GM12892 (cell line): ENCODE measurements at regions not wholly inside any gene's neighbourhood (a gene's known extent, or its start where the extent isn't known, plus 50 kb on each side); places are given as distances from the start of the nearest gene placed in this dataset.
"Not testable (repeated sequence)": the region's sequence is repeated elsewhere in the genome, so short reads cannot be mapped to it uniquely, and the experiment has no call there.

Source experiments
- DNase-seq: peaks from one replicate; pipeline ENCODE4 v3.0.0; 2011; ENCODE audit not compliant: insufficient read length
- FAIRE-seq: peaks from 2 replicates; lab custom pipeline; 2011; peaks lifted over from hg19 to GRCh38; lab: Jason Lieb, UNC
- POLR2A ChIP-seq: IDR thresholded peaks from 2 replicates; pipeline ENCODE4 v1.6.1; 2011; ENCODE audit warnings: low read depth, low read length, control low read depth
- POLR2AphosphoS5 ChIP-seq: IDR thresholded peaks from 2 replicates; pipeline ENCODE4 v1.6.1; 2011; ENCODE audit warnings: low read depth, low read length, control low read depth
- TAF1 ChIP-seq: IDR thresholded peaks from 2 replicates; pipeline ENCODE4 v1.6.1; 2011; ENCODE audit warnings: low read depth, mild to moderate bottlenecking, control low read depth, low read length, borderline replicate concordance

DNA sequence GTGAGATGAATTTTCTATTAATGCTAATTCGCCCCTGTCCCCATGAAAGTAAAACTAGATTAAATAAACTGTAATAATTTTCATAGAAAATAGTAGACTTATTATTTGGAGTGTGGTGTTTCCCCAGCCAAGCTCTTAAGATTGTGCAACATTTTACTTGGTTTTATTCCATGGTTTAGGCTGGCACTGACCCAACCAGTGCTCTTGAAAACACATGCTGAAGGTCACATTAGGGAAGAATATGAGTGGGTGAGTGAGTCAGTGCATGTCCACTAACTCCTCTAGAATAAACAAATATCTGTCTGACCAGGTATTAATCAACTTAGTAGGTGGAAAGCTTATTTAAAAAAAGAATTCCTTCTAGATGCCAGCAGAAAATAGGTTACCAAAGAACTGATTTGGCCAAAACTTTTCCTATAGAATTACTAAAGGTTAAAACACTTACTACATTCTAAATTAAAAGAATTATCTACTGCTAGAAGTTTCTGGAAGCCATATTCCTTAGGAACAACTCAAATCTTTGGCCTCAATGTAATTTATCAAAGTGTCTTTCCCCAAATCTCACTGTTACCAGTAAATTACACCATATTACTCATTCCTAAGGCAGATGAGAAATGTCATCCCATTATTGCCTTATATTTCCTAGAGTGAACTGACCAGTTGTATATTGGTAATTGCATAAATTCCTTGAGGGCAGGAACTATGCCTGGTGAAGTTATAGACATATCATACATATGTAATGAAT, 89.7 kb upstream of the RGS1 start:
- no peak for DNase-seq
- no peak for TF ChIP-seq POLR2A
- TF ChIP-seq TAF1 = no peak
- no peak for TF ChIP-seq POLR2AphosphoS5
- no peak for FAIRE-seq

DNA sequence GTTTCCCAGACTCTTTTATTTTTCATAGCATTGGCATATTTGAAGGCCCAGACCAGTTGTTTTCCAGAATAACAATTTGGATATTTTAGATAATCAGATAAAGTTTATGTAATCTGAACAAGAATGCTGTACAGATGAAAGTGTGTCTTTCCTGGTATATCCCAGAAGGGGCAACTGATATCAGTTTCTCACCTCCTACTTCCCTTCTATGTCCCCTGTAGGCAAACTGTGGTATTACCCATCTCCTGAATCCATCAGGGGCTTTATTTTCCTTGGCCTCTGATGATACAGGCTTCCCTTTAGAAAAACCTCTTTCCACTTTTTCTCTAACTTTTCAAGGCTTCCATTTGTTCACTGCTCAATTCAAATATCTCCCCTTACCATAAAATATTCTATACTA, 87.5 kb upstream of the RGS1 start:
- DNase-seq = no peak
- FAIRE-seq = no peak
- TF ChIP-seq POLR2A = no peak
- no peak for TF ChIP-seq TAF1
- TF ChIP-seq POLR2AphosphoS5 = no peak

DNA sequence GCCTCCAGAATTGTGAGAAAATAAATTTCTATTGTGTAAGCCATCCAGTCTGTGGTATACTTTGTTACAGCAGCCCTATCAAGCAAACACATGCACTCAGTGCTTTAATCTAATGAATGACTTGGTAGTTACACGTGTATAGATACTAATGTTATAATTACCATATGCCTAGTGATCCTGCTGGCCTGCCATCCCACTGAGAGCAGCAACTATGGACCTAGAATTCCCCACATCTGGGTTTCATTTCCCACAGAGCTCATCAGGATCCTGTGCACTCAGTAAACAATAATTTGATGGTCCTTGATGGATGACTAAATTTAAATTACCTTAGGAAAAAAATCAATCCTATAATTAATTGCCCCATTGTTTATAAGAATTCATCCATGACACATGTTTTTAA, 86.5 kb upstream of the RGS1 start:
- TF ChIP-seq POLR2AphosphoS5 (no peak), TAF1 (no peak), POLR2A (no peak)
- FAIRE-seq = no peak
- no peak for DNase-seq

DNA sequence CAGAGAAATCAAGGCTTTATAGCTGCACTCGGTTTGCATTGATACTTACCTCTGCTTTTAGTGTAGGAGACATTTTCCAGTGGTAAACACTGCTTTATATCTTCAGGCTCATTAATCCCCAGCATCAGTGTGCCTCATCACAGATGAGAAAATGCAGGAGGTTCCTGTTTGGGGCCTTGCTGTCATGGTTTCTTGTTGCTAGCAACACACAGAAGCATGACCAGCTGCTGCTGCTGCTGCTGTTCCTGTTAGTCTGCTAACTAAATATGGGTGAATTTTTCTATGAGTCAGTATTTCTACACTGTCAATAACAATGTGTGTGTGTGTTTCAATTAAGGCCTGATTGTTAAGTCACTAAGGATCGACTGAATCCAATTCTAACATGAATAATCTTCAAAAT, 85.8 kb upstream of the RGS1 start:
- FAIRE-seq (no peak), DNase-seq (no peak)
- TF ChIP-seq TAF1 = no peak
- no peak for TF ChIP-seq POLR2A
- TF ChIP-seq POLR2AphosphoS5 = no peak

DNA sequence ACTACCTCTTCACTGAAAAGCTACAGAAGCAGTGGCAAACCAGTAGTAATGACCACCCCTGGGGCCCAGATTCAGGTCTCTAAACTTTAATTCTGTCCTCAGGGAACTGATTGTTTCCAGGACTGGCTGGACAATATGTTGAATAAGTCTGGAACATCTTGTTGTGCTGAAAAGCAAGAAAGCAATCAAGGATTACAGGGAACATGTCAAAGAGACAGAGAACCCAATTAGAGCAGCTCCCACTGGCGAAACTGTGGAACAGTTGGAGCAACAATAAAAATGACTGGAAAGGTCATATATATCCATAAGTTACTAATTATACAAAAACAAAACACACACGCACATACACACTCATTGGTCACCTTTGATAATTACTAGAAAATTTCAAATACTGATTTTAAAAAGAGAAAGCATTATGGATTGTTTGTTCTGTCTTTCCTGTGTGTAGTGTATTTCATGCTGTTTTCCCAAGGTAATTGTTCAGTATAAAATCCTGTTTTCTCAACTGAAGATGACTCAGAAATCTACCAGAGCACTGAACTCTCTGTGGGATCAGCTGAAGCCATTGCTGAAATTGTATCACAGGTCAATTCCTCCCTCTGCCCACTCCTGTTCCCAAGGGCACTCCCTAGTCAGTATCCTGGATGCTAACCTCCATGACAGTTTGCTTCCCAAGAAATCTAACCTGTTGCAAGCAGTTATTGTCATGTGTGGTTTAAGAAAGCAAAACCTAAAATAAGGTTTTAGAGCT, 83.6 kb upstream of the RGS1 start:
- TF ChIP-seq POLR2A = no peak
- DNase-seq (no peak), FAIRE-seq (no peak)

DNA sequence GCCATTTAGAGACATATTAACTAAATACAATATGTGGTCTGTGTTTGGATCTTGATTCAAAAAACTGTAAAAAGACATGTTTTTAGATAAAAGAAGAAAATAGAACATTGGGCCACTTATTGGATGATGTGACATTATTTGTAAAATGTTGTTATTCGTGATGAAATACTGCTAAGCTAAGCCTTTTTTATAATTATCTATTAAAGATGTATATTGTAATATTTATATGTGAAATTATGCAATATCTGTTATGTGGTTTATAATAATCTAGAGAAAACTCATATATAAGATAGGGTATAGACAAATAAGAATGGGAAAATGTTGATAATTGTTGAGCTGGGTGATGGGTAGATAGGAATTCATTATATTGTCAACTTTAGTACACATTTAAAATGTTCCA, 82.0 kb upstream of the RGS1 start:
- FAIRE-seq (no peak), DNase-seq (no peak)
- TF ChIP-seq TAF1 = no peak
- no peak for TF ChIP-seq POLR2A
- no peak for TF ChIP-seq POLR2AphosphoS5

DNA sequence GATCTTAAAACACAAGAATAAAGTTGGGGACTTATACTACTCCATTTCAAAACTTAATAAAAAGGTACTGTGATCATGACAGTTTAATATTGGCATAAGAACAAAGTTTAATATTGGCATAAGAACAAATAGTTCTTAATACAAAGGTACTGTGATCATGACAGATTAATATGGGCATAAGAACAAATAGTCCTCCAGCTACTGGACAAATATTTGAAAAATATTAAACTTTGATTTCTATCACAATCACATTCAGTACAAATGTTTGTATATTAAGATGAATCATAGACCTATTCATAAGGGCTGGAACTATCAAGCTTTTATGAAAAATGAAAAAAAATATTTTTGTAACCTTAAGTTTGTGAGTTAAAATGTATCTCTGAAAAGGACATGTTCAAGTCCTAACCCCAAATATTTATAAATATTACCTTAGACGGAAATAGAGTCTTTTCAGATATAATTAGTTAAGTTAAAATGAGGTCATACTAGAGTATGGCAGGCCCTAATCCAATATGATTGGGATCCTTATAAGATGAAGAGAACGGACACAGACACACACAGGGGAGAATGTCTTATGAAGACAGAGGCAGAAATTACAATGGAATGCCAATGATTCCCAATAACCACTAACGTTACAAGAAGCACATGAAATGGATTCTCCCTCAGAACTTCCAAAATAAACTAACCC, 79.1 kb upstream of the RGS1 start:
- no peak for DNase-seq
- TF ChIP-seq POLR2A (no peak), POLR2AphosphoS5 (no peak), TAF1 (no peak)
- no peak for FAIRE-seq

DNA sequence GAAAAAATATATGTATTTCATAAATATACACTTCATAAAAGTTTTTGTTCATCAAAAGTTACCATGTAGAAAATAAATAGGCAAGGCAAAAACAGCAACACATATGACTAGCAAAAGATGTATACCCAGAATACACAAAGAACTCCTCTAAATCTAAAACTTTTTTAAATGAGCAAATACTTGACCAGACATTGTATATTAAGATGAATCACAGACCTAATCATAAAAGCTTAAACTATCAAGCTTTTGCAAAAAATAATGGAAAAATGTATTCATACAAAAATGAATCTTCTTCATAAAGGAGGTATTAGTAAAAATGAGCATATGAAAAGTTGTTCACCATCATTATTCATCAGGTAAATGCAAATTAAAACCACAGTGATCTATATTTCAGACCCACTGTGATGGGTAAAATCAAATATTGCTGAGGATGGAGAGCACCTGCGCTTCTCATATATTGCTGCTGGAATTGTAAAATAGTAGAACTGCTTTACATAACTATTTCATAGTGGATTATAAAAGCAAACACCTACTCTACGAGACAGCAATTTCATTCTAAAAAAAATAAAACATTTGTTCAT, 78.3 kb upstream of the RGS1 start:
- DNase-seq (no peak), FAIRE-seq (no peak)
- TF ChIP-seq POLR2AphosphoS5 (no peak), POLR2A (no peak), TAF1 (no peak)

DNA sequence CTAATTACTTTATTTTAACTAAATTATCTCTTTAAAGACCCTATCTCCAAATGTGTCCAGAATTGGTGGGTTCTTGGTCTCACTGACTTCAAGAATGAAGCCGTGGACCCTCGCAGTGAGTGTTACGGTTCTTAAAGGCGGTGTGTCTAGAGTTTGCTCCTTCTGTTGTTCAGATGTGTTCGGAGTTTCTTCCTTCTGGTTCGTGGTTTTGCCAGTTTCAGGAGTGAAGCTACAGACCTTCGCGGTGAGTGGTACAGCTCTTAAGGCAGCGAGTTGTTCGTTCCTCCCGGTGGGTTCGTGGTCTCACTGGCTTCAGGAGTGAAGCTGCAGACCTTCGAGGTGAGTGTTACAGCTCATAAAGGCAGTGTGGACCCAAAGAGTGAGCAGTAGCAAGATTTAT, 77.5 kb upstream of the RGS1 start:
- not testable (repeated sequence) for FAIRE-seq, DNase-seq

DNA sequence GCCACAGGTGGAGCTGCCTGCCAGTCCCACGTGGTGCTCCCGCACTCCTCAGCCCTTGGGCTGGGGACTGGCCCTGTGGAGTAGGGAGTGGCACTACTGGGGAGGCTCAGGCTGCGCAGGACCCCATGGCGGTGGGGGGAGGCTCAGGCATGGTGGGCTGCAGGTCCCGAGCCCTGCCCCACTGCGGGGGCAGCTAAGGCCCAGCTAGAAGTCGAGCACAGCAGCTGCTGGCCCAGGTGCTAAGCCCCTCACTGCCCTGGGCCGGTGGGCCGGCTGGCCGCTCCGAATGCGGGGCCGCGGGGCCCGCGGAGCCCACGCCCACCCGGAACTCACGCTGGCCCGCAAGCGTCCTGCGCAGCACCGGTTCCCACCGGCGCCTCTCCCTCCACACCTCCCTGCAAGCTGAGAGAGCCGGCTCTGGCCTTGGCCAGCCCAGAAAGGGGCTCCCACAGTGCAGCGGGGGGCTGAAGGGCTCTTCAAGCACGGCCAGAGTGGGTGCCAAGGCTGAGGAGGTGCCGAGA, 76.5 kb upstream of the RGS1 start:
- not testable (repeated sequence) for FAIRE-seq, DNase-seq

DNA sequence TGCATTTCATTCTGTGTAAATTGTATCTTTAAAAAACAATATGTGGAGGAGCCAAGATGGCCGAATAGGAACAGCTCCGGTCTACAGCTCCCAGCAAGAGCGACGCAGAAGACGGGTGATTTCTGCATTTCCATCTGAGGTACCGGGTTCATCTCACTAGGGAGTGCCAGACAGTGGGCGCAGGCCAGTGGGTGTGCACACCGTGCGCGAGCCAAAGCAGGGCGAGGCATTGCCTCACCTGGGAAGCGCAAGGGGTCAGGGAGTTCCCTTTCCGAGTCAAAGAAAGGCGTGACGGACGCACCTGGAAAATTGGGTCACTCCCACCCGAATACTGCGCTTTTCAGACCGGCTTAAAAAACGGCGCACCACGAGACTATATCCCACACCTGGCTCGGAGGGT, 75.0 kb upstream of the RGS1 start:
- DNase-seq, FAIRE-seq: not testable (repeated sequence)

DNA sequence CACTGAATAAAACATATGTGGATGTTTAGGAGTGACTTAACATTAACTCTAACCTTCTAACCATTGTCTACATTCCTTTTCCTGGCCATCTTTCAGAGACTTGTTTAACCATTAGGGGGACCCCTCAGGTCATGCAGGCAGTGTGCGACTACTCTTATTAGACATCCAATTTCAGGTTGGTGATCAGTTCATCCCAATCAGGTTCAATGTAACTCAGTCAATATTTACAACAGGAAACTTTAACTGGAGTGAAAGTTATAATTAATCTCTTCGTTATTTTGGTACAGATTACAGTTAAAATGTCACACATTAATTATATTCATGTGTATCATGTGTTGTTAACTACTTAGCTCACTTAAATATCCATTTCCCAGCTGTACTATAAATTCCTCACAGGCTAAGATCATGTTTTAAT, 68.8 kb upstream of the RGS1 start:
- peak; percentile 89 for FAIRE-seq
- peak; percentile 19 for DNase-seq
- TF ChIP-seq TAF1 (no peak), POLR2A (no peak), POLR2AphosphoS5 (no peak)
